ENCODE measurements at regions not wholly inside any gene's neighbourhood (a gene's known extent, or its start where the extent isn't known, plus 50 kb on each side); places are given as distances from the start of the nearest gene placed in this dataset.

DNA sequence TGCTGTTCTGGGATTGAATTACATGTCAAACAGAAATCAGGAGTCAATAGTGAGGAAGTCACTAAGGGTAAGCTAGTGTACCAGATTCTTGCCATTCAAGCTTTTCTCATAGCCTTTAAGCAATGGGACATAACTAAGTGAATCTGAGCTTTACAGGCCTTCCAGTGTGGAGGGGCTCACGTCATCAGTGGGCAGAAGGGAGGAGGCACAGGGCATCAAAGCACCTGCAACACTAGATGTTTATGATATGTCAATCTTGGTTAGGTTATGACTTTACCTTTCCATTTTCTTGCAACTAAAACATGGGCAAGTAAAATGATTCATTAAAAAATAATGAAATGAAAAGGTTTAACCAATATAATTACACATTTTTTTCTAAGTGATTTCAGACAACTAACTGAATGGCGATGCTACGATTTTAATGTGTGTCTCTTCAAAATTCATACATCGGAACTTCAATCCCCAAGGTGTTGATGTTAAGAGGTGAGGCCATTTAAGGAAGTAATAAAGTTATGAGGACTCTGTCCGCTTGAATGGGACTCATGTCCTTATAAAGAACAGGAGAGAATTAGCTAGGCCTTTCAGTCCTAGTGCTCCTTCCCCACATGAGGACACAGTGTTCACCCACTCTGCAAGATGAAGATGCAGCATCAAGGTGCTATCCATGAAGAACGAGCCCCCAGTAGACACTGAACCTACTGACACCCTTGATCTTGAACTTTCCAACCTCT lies 1169.2 kb upstream of the NXPH2 start:
- Histone ChIP-seq H3K27me3 (ENCODE audit: control insufficient read depth, extremely low read depth, insufficient read depth, low read length) (no peaks in the 10 kb centered on the region), H4K20me1 (ENCODE audit: control insufficient read depth, extremely low read depth, insufficient read depth, low read length) (no peaks in the 10 kb centered on the region), H3K79me2 (ENCODE audit: control insufficient read depth, insufficient read depth, low read length) (no peaks in the 10 kb centered on the region), H3K9me3 (ENCODE audit: control insufficient read depth, low read depth, low read length) (no peaks in the 10 kb centered on the region), H3K9ac (ENCODE audit: control insufficient read depth, extremely low read depth, insufficient read depth, low read length) (no peak overlapping the region), H3K4me1 (ENCODE audit: control insufficient read depth, extremely low read depth, insufficient read depth, low read length) (no peaks in the 10 kb centered on the region), H3K9me1 (ENCODE audit: control insufficient read depth, extremely low read depth, insufficient read depth, low read length) (no peaks in the 10 kb centered on the region), H3K27ac (ENCODE audit: control insufficient read depth, insufficient read depth, low read length) (no peak overlapping the region), H2AFZ (ENCODE audit: control insufficient read depth, low read length) (no peak overlapping the region), H3K4me2 (ENCODE audit: control insufficient read depth, extremely low read depth, insufficient read depth, low read depth, low read length) (no peak overlapping the region), H3K36me3 (ENCODE audit: control insufficient read depth in 2 of 2, extremely low read depth in 1 of 2, insufficient read depth in 2 of 2, low read length in 2 of 2) (no peaks in the 10 kb centered on the region), H3K4me3 (ENCODE audit: control insufficient read depth in 2 of 3, extremely low read depth in 1 of 3, insufficient read depth in 2 of 3, low read depth in 1 of 3, low read length in 3 of 3) (no peak overlapping the region)
- dilution Hi-C loops (cut with MboI; ENCODE audit: extremely low pct_ligation_motif_present, low sequenced_read_pairs), result no loop called here
- DNase-seq (ENCODE audit: low read depth, low spot score), result no peak
- TF ChIP-seq, protein P1, sequence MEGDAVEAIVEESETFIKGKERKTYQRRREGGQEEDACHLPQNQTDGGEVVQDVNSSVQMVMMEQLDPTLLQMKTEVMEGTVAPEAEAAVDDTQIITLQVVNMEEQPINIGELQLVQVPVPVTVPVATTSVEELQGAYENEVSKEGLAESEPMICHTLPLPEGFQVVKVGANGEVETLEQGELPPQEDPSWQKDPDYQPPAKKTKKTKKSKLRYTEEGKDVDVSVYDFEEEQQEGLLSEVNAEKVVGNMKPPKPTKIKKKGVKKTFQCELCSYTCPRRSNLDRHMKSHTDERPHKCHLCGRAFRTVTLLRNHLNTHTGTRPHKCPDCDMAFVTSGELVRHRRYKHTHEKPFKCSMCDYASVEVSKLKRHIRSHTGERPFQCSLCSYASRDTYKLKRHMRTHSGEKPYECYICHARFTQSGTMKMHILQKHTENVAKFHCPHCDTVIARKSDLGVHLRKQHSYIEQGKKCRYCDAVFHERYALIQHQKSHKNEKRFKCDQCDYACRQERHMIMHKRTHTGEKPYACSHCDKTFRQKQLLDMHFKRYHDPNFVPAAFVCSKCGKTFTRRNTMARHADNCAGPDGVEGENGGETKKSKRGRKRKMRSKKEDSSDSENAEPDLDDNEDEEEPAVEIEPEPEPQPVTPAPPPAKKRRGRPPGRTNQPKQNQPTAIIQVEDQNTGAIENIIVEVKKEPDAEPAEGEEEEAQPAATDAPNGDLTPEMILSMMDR (optimal IDR thresholded peaks at IDR 0.05 in 1 of 3, IDR thresholded peaks at IDR 0.05 in 1 of 3, conservative IDR thresholded peaks at IDR 0.05 in 1 of 3; ENCODE audit: extremely low read depth in 1 of 3, insufficient read depth in 2 of 3, low read length in 3 of 3), result no peak
- no peak for TF ChIP-seq EZH2 (IDR thresholded peaks at IDR 0.05; ENCODE audit: low read length)
- FAIRE-seq, result no peak

DNA sequence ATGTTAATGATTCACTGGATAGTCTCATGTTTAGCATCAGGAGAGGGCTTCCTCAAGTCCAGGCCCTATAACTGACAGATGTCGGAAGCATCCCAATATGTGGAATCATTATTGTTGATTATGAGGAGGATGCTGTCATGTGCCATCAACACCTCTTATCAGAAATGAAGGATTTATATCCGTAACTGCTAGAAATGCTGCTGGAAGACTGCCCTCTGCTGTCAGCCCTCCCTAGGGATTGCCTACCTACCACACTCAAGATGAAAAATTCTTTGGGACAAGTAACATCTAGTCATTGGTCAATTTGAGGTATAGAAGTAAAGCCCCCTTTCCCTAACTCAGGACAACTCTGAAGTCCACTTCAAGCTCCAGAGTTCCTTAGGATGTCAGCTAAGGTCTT lies 1166.5 kb upstream of the NXPH2 start:
- DNase-seq (ENCODE audit: low read depth, low spot score) (no peak), FAIRE-seq (no peak)
- Histone ChIP-seq H3K36me3 (ENCODE audit: control insufficient read depth in 2 of 2, extremely low read depth in 1 of 2, insufficient read depth in 2 of 2, low read length in 2 of 2) (no peaks in the 10 kb centered on the region), H3K27ac (ENCODE audit: control insufficient read depth, insufficient read depth, low read length) (no peak overlapping the region), H3K27me3 (ENCODE audit: control insufficient read depth, extremely low read depth, insufficient read depth, low read length) (no peaks in the 10 kb centered on the region), H3K9ac (ENCODE audit: control insufficient read depth, extremely low read depth, insufficient read depth, low read length) (no peak overlapping the region), H3K4me1 (ENCODE audit: control insufficient read depth, extremely low read depth, insufficient read depth, low read length) (no peaks in the 10 kb centered on the region), H3K9me1 (ENCODE audit: control insufficient read depth, extremely low read depth, insufficient read depth, low read length) (no peaks in the 10 kb centered on the region), H3K79me2 (ENCODE audit: control insufficient read depth, insufficient read depth, low read length) (no peaks in the 10 kb centered on the region), H4K20me1 (ENCODE audit: control insufficient read depth, extremely low read depth, insufficient read depth, low read length) (no peaks in the 10 kb centered on the region), H3K9me3 (ENCODE audit: control insufficient read depth, low read depth, low read length) (no peaks in the 10 kb centered on the region), H2AFZ (ENCODE audit: control insufficient read depth, low read length) (no peak overlapping the region), H3K4me2 (ENCODE audit: control insufficient read depth, extremely low read depth, insufficient read depth, low read depth, low read length) (no peak overlapping the region), H3K4me3 (ENCODE audit: control insufficient read depth in 2 of 3, extremely low read depth in 1 of 3, insufficient read depth in 2 of 3, low read depth in 1 of 3, low read length in 3 of 3) (no peak overlapping the region)
- dilution Hi-C loops (cut with MboI; ENCODE audit: extremely low pct_ligation_motif_present, low sequenced_read_pairs), result no loop called here
- TF ChIP-seq, protein P1 (optimal IDR thresholded peaks at IDR 0.05 in 1 of 3, IDR thresholded peaks at IDR 0.05 in 1 of 3, conservative IDR thresholded peaks at IDR 0.05 in 1 of 3; ENCODE audit: extremely low read depth in 1 of 3, insufficient read depth in 2 of 3, low read length in 3 of 3), result peak in 2 of 3 experiments; percentile 16 to 23
- TF ChIP-seq EZH2 (IDR thresholded peaks at IDR 0.05; ENCODE audit: low read length), result no peak
